ENCODE measurements at regions not wholly inside any gene's neighbourhood (a gene's known extent, or its start where the extent isn't known, plus 50 kb on each side); places are given as distances from the start of the nearest gene placed in this dataset.

DNA sequence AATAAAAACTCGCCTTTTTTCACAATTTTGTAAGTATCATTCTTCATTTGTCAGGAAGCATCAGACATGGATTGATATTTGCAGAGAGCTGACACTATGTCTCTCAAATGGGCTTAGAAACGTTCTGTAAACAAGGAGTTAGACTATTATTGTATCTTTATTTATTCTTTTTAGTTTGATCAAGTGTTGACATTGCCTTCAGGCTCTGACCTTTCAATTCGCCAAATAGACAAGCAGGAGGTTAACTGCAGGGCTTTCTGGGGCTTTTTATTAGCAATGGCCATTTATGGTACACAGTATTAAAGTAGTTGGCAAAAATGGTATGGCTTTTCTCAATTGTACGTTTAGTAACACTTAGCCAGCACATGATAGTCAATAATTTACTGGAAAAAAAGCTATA lies 221.7 kb downstream of the ZWINT start:
- no peak overlapping the region for H3K9ac ChIP-seq (ENCODE audit: control insufficient read depth, extremely low read depth, insufficient read depth, low read length)
- no peak for FAIRE-seq
- dilution Hi-C loops (cut with MboI; ENCODE audit: extremely low pct_ligation_motif_present, low sequenced_read_pairs), result no loop called here

DNA sequence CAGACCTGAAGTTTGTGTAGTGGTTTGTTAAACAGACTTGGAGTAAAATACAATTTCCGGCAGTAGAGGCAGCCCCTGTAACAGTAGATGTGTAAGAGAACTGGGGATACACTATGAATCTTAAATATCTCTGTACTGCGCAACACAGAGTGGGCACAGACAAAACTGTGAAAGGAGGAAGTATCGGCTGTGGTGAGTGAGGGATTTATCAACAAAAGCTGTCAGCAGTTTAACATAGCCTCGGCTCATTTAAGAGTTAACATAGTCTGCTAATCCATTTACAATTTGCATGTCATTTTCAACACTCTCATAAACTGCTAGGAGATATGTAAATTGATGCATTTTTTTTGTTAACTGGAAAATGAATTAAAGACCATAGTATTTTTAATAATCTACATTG lies 225.2 kb downstream of the ZWINT start:
- H3K27ac ChIP-seq (ENCODE audit: control insufficient read depth, insufficient read depth, low read length), result no peak overlapping the region
- no peaks in the 10 kb centered on the region for H3K4me1 ChIP-seq (ENCODE audit: control insufficient read depth, extremely low read depth, insufficient read depth, low read length)
- no peak for DNase-seq (ENCODE audit: low read depth, low spot score)
- no peak overlapping the region for H3K9ac ChIP-seq (ENCODE audit: control insufficient read depth, extremely low read depth, insufficient read depth, low read length)
- H3K4me2 ChIP-seq (ENCODE audit: control insufficient read depth, extremely low read depth, insufficient read depth, low read depth, low read length), result no peak overlapping the region
- dilution Hi-C loops (cut with MboI; ENCODE audit: extremely low pct_ligation_motif_present, low sequenced_read_pairs), result no loop called here
- FAIRE-seq, result no peak
- H3K9me3 ChIP-seq (ENCODE audit: control insufficient read depth, low read depth, low read length), result no peaks in the 10 kb centered on the region
- no peak overlapping the region for H3K4me3 ChIP-seq (ENCODE audit: control insufficient read depth in 2 of 3, extremely low read depth in 1 of 3, insufficient read depth in 2 of 3, low read depth in 1 of 3, low read length in 3 of 3)
- H2AFZ ChIP-seq (ENCODE audit: control insufficient read depth, low read length), result no peak overlapping the region
- no peaks in the 10 kb centered on the region for H3K79me2 ChIP-seq (ENCODE audit: control insufficient read depth, insufficient read depth, low read length)
- no peaks in the 10 kb centered on the region for H3K36me3 ChIP-seq (ENCODE audit: control insufficient read depth in 2 of 2, extremely low read depth in 1 of 2, insufficient read depth in 2 of 2, low read length in 2 of 2)
- no peaks in the 10 kb centered on the region for H4K20me1 ChIP-seq (ENCODE audit: control insufficient read depth, extremely low read depth, insufficient read depth, low read length)
- no peaks in the 10 kb centered on the region for H3K9me1 ChIP-seq (ENCODE audit: control insufficient read depth, extremely low read depth, insufficient read depth, low read length)
- no peaks in the 10 kb centered on the region for H3K27me3 ChIP-seq (ENCODE audit: control insufficient read depth, extremely low read depth, insufficient read depth, low read length)
- TF ChIP-seq, protein P1, sequence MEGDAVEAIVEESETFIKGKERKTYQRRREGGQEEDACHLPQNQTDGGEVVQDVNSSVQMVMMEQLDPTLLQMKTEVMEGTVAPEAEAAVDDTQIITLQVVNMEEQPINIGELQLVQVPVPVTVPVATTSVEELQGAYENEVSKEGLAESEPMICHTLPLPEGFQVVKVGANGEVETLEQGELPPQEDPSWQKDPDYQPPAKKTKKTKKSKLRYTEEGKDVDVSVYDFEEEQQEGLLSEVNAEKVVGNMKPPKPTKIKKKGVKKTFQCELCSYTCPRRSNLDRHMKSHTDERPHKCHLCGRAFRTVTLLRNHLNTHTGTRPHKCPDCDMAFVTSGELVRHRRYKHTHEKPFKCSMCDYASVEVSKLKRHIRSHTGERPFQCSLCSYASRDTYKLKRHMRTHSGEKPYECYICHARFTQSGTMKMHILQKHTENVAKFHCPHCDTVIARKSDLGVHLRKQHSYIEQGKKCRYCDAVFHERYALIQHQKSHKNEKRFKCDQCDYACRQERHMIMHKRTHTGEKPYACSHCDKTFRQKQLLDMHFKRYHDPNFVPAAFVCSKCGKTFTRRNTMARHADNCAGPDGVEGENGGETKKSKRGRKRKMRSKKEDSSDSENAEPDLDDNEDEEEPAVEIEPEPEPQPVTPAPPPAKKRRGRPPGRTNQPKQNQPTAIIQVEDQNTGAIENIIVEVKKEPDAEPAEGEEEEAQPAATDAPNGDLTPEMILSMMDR (optimal IDR thresholded peaks at IDR 0.05 in 1 of 3, IDR thresholded peaks at IDR 0.05 in 1 of 3, conservative IDR thresholded peaks at IDR 0.05 in 1 of 3; ENCODE audit: extremely low read depth in 1 of 3, insufficient read depth in 2 of 3, low read length in 3 of 3), result no peak
- TF ChIP-seq EZH2 (IDR thresholded peaks at IDR 0.05; ENCODE audit: low read length), result no peak

More for the DNA sequence above, 221.7 kb downstream of the ZWINT start:
- Histone ChIP-seq H3K36me3 (ENCODE audit: control insufficient read depth in 2 of 2, extremely low read depth in 1 of 2, insufficient read depth in 2 of 2, low read length in 2 of 2) (no peaks in the 10 kb centered on the region), H2AFZ (ENCODE audit: control insufficient read depth, low read length) (no peak overlapping the region), H3K27me3 (ENCODE audit: control insufficient read depth, extremely low read depth, insufficient read depth, low read length) (no peaks in the 10 kb centered on the region), H4K20me1 (ENCODE audit: control insufficient read depth, extremely low read depth, insufficient read depth, low read length) (no peaks in the 10 kb centered on the region), H3K27ac (ENCODE audit: control insufficient read depth, insufficient read depth, low read length) (no peak overlapping the region), H3K4me1 (ENCODE audit: control insufficient read depth, extremely low read depth, insufficient read depth, low read length) (no peaks in the 10 kb centered on the region), H3K9me3 (ENCODE audit: control insufficient read depth, low read depth, low read length) (no peaks in the 10 kb centered on the region), H3K9me1 (ENCODE audit: control insufficient read depth, extremely low read depth, insufficient read depth, low read length) (no peaks in the 10 kb centered on the region), H3K4me3 (ENCODE audit: control insufficient read depth in 2 of 3, extremely low read depth in 1 of 3, insufficient read depth in 2 of 3, low read depth in 1 of 3, low read length in 3 of 3) (no peak overlapping the region), H3K79me2 (ENCODE audit: control insufficient read depth, insufficient read depth, low read length) (no peaks in the 10 kb centered on the region), H3K4me2 (ENCODE audit: control insufficient read depth, extremely low read depth, insufficient read depth, low read depth, low read length) (no peak overlapping the region)
- TF ChIP-seq EZH2 (IDR thresholded peaks at IDR 0.05; ENCODE audit: low read length), result no peak
- TF ChIP-seq, protein P1 (optimal IDR thresholded peaks at IDR 0.05 in 1 of 3, IDR thresholded peaks at IDR 0.05 in 1 of 3, conservative IDR thresholded peaks at IDR 0.05 in 1 of 3; ENCODE audit: extremely low read depth in 1 of 3, insufficient read depth in 2 of 3, low read length in 3 of 3), result no peak
- no peak for DNase-seq (ENCODE audit: low read depth, low spot score)
